ENCODE measurements at regions not wholly inside any gene's neighbourhood (a gene's known extent, or its start where the extent isn't known, plus 50 kb on each side); places are given as distances from the start of the nearest gene placed in this dataset.

- no peak for TF ChIP-seq CTCF (IDR thresholded peaks at IDR 0.05; ENCODE audit: insufficient read depth, missing control alignments)
- no peak for FAIRE-seq
- no peak for DNase-seq (ENCODE audit: insufficient read length, low spot score)
These were observed 394.1 kb downstream of the TUSC7 start for GRCh38 chr3:117103675-117104074.

GRCh38 chr3:117104381-117104780, 394.8 kb downstream of the TUSC7 start:
- DNase-seq (ENCODE audit: insufficient read length, low spot score) = no peak
- no peak for TF ChIP-seq CTCF (IDR thresholded peaks at IDR 0.05; ENCODE audit: insufficient read depth, missing control alignments)
- FAIRE-seq = no peak

- TF ChIP-seq CTCF (IDR thresholded peaks at IDR 0.05; ENCODE audit: insufficient read depth, missing control alignments) = no peak
- DNase-seq (ENCODE audit: insufficient read length, low spot score) (no peak), FAIRE-seq (no peak)
These were observed 395.2 kb downstream of the TUSC7 start for GRCh38 chr3:117104792-117105191.

DNA sequence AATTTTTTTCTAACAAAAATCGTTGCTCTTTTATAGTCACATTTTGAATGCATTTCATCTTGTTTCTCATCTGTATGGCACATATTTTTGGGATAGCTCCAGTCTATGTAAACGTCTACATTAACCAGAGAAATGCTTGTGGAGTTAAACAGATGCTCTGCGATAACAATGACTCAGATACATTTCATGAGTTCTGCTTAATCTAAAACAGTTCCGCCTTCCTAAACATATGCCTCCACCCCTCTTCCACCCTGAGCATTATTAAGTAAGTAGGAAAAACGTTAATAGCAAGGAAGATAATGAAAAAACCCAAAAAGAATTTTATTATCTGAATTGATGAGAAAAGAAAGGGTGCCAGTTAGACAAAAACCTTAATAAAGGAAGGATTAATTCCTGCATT, 396.1 kb downstream of the TUSC7 start:
- TF ChIP-seq CTCF (IDR thresholded peaks at IDR 0.05; ENCODE audit: insufficient read depth, missing control alignments) = no peak
- no peak for FAIRE-seq
- DNase-seq (ENCODE audit: insufficient read length, low spot score) = no peak

DNA sequence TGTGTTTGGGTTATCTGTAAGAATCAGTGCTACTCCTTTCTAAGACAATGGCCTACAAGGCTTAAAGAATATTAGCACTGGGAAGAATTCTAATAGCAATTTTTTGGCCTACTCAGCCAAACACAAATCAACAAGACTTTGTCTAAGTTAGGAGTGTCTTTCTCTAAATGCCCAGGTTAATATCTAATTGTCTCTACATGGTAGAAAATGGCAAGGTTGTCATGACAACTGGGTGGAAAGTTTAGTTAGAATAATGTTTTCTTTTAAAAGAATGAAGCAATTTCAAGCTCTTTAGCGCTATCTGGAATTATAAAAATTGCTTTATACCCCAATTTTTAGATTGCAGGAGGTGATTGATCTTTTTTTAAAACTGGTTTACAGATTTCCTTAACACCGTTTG, 396.8 kb downstream of the TUSC7 start:
- FAIRE-seq (no peak), DNase-seq (ENCODE audit: insufficient read length, low spot score) (no peak)
- no peak for TF ChIP-seq CTCF (IDR thresholded peaks at IDR 0.05; ENCODE audit: insufficient read depth, missing control alignments)

DNA sequence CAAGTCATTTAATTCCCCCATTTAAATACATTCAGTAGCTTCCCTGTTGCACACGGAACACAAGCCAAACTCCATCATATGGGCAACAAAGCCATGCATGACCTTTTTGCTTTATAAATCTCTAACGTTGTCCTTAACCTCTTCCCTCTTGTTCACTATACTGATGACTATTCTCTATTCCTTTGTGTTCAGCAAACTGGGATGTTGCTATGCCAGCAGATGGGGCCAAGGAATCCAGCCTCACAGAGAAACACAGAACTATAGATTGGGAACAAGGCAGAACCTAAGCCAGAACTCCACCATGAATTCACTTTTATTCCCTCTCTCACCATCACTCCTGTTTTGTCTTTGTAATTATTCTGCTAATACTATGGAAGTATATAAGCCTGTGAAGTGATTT, 398.4 kb downstream of the TUSC7 start:
- DNase-seq (ENCODE audit: insufficient read length, low spot score) = no peak
- no peak for TF ChIP-seq CTCF (IDR thresholded peaks at IDR 0.05; ENCODE audit: insufficient read depth, missing control alignments)
- no peak for FAIRE-seq

DNA sequence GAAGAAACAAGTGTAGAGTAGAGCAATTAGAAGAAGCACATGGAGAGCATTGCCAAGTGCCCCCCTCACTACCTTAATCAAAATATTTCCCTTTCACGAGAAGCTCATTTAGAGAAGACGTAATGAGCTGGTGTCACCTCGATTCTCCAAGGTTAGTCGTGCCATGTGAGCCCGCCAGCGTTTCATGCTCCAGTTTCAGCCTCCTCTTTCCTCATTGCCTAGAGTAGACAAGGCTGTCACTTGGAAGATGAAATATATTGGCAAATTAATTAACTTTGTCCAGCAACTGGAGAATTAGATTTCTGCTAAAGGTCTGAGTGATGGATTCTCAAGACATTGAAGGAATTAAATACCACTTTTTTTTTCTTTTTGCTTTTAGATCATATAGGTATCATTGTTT, 399.6 kb downstream of the TUSC7 start:
- FAIRE-seq = no peak
- TF ChIP-seq CTCF (IDR thresholded peaks at IDR 0.05; ENCODE audit: insufficient read depth, missing control alignments) = no peak
- DNase-seq (ENCODE audit: insufficient read length, low spot score) = no peak
